ENCODE measurements at regions not wholly inside any gene's neighbourhood (a gene's known extent, or its start where the extent isn't known, plus 50 kb on each side); places are given as distances from the start of the nearest gene placed in this dataset.

DNA sequence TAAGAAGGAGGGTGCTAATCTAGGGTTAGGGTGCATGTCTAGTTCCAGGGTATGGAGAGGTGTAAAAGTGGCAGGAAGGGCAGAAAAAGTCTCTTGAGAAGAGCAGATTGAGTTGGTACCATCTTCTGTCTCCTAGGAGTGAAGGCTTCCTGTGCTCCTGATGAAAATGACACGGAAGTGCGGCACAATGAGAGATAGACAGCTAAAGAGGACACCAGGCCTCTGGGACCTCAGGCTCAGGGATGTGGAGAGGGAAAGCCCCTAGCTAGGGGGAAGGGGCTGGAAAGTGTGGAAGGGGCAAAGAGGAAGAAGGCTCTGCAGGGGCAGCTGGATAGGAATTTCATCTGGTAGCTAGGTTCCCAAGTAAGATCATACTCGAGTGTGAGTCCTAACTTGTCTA is 498.3 kb upstream of the EEF2KMT start:
- TF ChIP-seq CTCF (conservative IDR thresholded peaks at IDR 0.05; ENCODE audit: low read depth, low read length): no peak
- DNase-seq (ENCODE audit: low read depth): no peak
- H3K4me3 ChIP-seq (ENCODE audit: low read length): no peak overlapping the region

DNA sequence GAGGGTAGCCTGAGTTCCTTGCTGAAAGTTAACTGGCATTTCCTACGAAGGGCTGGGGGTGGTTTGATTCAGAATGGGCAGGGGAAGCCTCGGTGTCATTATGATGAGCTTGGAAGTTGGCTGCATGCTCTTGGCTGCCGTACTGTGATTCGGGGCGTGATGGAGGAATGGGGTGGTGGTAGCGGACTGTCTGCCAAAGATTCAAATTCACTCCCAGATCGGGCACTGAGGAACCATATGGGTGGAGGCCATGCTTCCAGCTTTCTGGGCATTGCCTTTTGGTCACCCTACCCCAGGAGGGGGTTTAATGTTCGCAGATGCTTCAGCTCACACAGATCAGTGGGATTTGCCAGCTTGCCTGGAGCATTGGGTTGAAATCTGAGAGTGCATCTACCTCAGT is 492.8 kb upstream of the EEF2KMT start:
- H3K4me3 ChIP-seq (ENCODE audit: low read length): no peak overlapping the region
- TF ChIP-seq CTCF (conservative IDR thresholded peaks at IDR 0.05; ENCODE audit: low read depth, low read length): no peak
- no peak for DNase-seq (ENCODE audit: low read depth)

DNA sequence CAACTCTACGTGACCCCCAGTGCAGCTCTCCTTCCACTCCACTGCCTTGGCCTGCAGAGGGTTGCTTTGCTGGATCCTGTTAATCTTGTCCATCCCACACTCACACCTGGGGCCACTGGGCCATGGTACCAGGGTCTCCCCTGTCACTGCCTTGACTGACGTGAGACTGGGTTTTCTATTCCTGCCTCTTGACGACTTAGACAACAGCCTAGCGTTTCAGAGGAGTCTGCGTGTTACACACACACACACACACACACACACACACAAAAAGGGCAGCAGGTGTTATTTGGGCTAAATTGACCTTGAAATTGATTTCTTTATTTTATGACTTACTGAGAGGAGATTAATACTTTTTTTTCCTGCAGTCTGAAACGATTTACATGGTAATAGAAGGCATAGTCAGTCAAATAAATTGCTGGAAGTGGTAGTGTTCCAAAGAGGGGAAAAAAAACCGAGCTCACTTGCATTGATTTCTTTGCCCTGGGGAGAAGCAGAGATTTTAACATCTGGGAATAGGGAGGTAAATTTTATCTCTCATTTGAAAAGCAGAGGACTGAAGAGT is 492.3 kb upstream of the EEF2KMT start:
- no peak for DNase-seq (ENCODE audit: low read depth)
- no peak overlapping the region for H3K4me3 ChIP-seq (ENCODE audit: low read length)
- TF ChIP-seq CTCF (conservative IDR thresholded peaks at IDR 0.05; ENCODE audit: low read depth, low read length): no peak

DNA sequence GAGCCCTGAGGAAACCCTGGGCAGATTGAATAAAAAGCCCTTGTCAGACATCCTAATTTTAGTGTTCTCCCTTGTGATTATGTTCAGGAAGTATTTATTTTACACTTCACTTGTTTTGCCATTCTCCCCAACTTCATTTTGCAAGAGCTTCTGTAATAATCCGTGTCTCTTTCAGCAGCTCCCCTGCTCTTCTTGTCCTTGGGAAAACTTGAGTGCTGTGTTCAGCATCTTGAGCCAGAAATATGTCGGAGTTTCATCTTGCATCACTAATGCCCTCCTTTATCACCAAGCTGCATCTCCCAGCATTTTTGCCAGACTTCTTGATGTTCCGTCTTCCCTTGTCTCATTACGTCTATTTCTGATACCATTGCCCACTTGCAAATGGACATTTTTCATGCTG is 486.5 kb upstream of the EEF2KMT start:
- DNase-seq (ENCODE audit: low read depth): no peak
- no peak for TF ChIP-seq CTCF (conservative IDR thresholded peaks at IDR 0.05; ENCODE audit: low read depth, low read length)
- no peak overlapping the region for H3K4me3 ChIP-seq (ENCODE audit: low read length)

- no peak for TF ChIP-seq CTCF (conservative IDR thresholded peaks at IDR 0.05; ENCODE audit: low read depth, low read length)
- no peak for DNase-seq (ENCODE audit: low read depth)
- no peak overlapping the region for H3K4me3 ChIP-seq (ENCODE audit: low read length)
Measured at GRCh38 chr16:5582529-5582928, 484.9 kb upstream of the EEF2KMT start.

DNA sequence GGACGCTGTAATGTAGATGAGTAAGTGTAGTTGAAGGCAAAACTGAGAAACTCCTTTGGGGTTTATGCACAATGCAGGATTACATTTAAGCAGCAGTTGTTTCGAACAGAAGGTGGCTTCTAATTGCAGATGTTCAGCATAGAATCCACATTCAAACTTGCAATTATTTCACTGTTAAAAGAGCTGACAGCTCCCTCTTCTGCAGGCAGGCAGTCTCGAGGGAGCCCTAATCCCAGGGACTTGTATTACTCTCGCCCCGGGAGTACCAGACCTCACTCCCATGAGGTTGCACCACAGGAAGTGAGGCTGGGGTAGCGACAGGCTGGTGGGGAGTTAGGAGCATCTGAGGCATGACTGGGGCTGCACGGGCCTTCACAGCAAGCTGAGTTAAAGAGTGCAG is 484.3 kb upstream of the EEF2KMT start:
- no peak for TF ChIP-seq CTCF (conservative IDR thresholded peaks at IDR 0.05; ENCODE audit: low read depth, low read length)
- no peak overlapping the region for H3K4me3 ChIP-seq (ENCODE audit: low read length)
- no peak for DNase-seq (ENCODE audit: low read depth)

DNA sequence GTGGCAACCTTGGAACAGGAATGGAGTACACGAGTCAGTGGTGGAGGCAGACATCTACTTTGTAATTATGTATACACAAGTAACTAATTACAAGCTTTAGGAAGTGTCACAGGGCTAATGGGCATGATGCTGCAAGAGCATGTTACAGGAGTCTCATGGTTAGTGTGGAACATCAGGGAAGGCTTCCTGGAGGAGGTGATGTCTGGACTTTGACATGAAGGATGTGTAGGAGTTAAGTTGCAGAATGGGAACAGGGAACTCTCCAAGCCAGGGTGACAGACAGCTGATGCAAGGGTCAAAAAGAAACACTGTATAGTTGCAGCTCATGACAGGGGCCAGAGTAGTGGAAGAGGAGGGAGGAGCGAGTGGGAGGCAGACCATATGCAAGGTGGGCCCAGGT is 483.8 kb upstream of the EEF2KMT start:
- DNase-seq (ENCODE audit: low read depth): no peak
- H3K4me3 ChIP-seq (ENCODE audit: low read length): no peak overlapping the region
- TF ChIP-seq CTCF (conservative IDR thresholded peaks at IDR 0.05; ENCODE audit: low read depth, low read length): no peak
